Ectodermal cell (in vitro differentiated cells): ENCODE measurements at regions not wholly inside any gene's neighbourhood (a gene's known extent, or its start where the extent isn't known, plus 50 kb on each side); places are given as distances from the start of the nearest gene placed in this dataset.

Source experiments
- H3K27ac ChIP-seq: 2 replicates; pipeline ENCODE4 v1.7.0; 2013; ENCODE audit warnings: mild to moderate bottlenecking, low read depth, low read length; ENCODE audit not compliant: insufficient read depth, poor library complexity, severe bottlenecking
- H3K27me3 ChIP-seq: 2 replicates; pipeline ENCODE4 v1.7.0; 2013; ENCODE audit warnings: mild to moderate bottlenecking, low read length; ENCODE audit not compliant: insufficient read depth, control insufficient read depth, poor library complexity, severe bottlenecking
- H3K36me3 ChIP-seq: one replicate; pipeline ENCODE4 v1.7.0; 2013; ENCODE audit warnings: low read length; ENCODE audit not compliant: control insufficient read depth, insufficient read depth
- H3K4me1 ChIP-seq: one replicate; pipeline ENCODE4 v1.7.0; 2013; ENCODE audit warnings: low read length; ENCODE audit not compliant: control insufficient read depth, insufficient read depth
- H3K4me3 ChIP-seq: 2 replicates; pipeline ENCODE4 v1.7.0; 2013; ENCODE audit warnings: low read depth, low read length, control low read depth; ENCODE audit not compliant: insufficient read depth
- H3K9me3 ChIP-seq: 2 replicates; pipeline ENCODE4 v1.7.0; 2013; ENCODE audit warnings: mild to moderate bottlenecking, low read length, moderate library complexity; ENCODE audit not compliant: control insufficient read depth
- WGBS, 2 experiments: methylation state at CpG; one replicate each; pipeline ENCODE4 v1.1.7; 2013; ENCODE audit warnings: missing lambda C conversion rate in 2 of 2; 5-methylcytosine and 5-hydroxymethylcytosine counted together

DNA sequence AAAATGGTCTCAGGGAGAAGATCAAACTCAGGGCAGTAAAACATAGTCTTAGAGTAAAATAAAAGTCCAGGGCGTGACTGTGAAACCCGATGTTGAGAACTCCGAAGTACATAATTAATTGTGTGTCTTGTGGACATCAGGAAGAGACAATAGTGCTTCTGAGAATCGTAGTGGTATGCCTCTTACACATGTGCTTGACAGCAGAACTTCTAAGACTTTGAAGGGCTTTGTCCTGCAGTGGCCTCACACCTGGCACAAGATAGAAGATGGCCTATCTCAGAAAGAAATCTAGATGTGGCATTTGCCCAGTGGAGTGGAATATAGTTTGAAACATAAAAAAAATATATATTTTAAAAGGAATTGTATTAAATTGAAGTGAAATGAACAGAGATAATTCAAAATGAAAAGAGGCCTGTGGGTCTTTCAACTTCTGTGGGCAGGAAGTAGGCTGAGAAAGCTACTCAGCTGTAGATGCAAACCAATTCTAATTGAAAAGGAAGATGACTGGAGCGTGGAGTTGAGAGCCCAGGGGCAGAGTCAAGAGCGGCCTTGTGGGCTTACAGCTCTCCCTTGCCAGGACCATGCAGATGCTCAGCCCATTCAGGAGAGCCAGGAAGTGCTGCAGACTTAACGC, 468.4 kb downstream of the KDM4C start:
- Histone ChIP-seq H3K4me3 (no peak overlapping the region), H3K9me3 (no peaks in the 10 kb centered on the region), H3K27me3 (no peaks in the 10 kb centered on the region), H3K4me1 (no peaks in the 10 kb centered on the region), H3K27ac (no peak overlapping the region), H3K36me3 (no peaks in the 10 kb centered on the region)
- 93 to 96% methylated on average over 7 of the region's 7 CpGs for WGBS, 2 experiments
